Thoracic aorta (tissue), 2 donors: ENCODE measurements at regions not wholly inside any gene's neighbourhood (a gene's known extent, or its start where the extent isn't known, plus 50 kb on each side); places are given as distances from the start of the nearest gene placed in this dataset.

Experiments used
- ATAC-seq: fragments of 150-250 bp; one replicate; pipeline ENCODE4 v1.8.0; 2017; ENCODE audit warnings: low read depth; ENCODE audit not compliant: insufficient number of reproducible peaks, low FRiP score
- DNase-seq: peaks from one replicate; pipeline ENCODE4 v3.0.0-alpha.2; 2020; ENCODE audit warnings: low spot score
- H3K27ac ChIP-seq, 2 donors: fragments of 200-600 bp; sonication (generic); 1 replicate in 1 of 2; 2 replicates in 1 of 2; pipeline ENCODE4 v1.5.1; 2016; ENCODE audit warnings: mild to moderate bottlenecking in 2 of 2, moderate library complexity in 2 of 2
- H3K27me3 ChIP-seq: fragments of 200-600 bp; sonication (generic); replicated peaks from 2 replicates; pipeline ENCODE4 v1.6.0; 2016; ENCODE audit warnings: mild to moderate bottlenecking; ENCODE audit not compliant: insufficient read depth
- H3K36me3 ChIP-seq: fragments of 200-600 bp; sonication (generic); one replicate; pipeline ENCODE4 v1.5.1; 2016
- H3K4me1 ChIP-seq, 2 donors: fragments of 200-600 bp; sonication (generic); 1 replicate in 1 of 2; 2 replicates in 1 of 2; pipeline versions ENCODE4 v1.5.1 to v1.6.0; 2016; ENCODE audit warnings: low read depth in 2 of 2, mild to moderate bottlenecking in 1 of 2; ENCODE audit not compliant: control insufficient read depth in 1 of 2
- H3K4me3 ChIP-seq: fragments of 200-600 bp; sonication (generic); 2 replicates; pipeline ENCODE4 v1.5.1; 2016; ENCODE audit warnings: mild to moderate bottlenecking
- H3K9me3 ChIP-seq: fragments of 200-600 bp; sonication (generic); 2 replicates; pipeline ENCODE4 v1.5.1; 2016
- CTCF ChIP-seq: fragments of 200-600 bp; sonication (generic); IDR thresholded peaks from one replicate; pipeline ENCODE4 v1.5.1; 2019; ENCODE audit warnings: antibody characterized with exemption

GRCh38 chr5:92409134-92409533 is 1026.0 kb upstream of the ARRDC3 start:
- ATAC-seq (no peak), DNase-seq (no peak)
- no peak for TF ChIP-seq CTCF
- Histone ChIP-seq H3K4me1 (no peaks in the 10 kb centered on the region), H3K36me3 (no peaks in the 10 kb centered on the region), H3K27ac (no peak overlapping the region), H3K4me3 (no peak overlapping the region), H3K27me3 (no peaks in the 10 kb centered on the region), H3K9me3 (no peaks in the 10 kb centered on the region)

- Histone ChIP-seq H3K27ac (no peak overlapping the region), H3K9me3 (no peaks in the 10 kb centered on the region), H3K27me3 (no peaks in the 10 kb centered on the region), H3K36me3 (no peaks in the 10 kb centered on the region), H3K4me1 (no peaks in the 10 kb centered on the region), H3K4me3 (no peak overlapping the region)
- ATAC-seq (no peak), DNase-seq (no peak)
- no peak for TF ChIP-seq CTCF
These were observed 1020.0 kb upstream of the ARRDC3 start for GRCh38 chr5:92402956-92403702.

GRCh38 chr5:92402045-92402444 is 1018.9 kb upstream of the ARRDC3 start:
- no peaks in the 10 kb centered on the region for H3K4me1 ChIP-seq
- no peak for TF ChIP-seq CTCF
- ATAC-seq (no peak), DNase-seq (no peak)
- H3K4me3 ChIP-seq = no peak overlapping the region
- no peaks in the 10 kb centered on the region for H3K36me3 ChIP-seq
- H3K27me3 ChIP-seq = no peaks in the 10 kb centered on the region
- H3K27ac ChIP-seq = no peak overlapping the region
- no peaks in the 10 kb centered on the region for H3K9me3 ChIP-seq

- no peak overlapping the region for H3K27ac ChIP-seq
- no peak for ATAC-seq
- no peaks in the 10 kb centered on the region for H3K27me3 ChIP-seq
- no peak overlapping the region for H3K4me3 ChIP-seq
- H3K9me3 ChIP-seq = no peaks in the 10 kb centered on the region
- no peak for TF ChIP-seq CTCF
- no peaks in the 10 kb centered on the region for H3K4me1 ChIP-seq
- H3K36me3 ChIP-seq = no peaks in the 10 kb centered on the region
- DNase-seq = no peak
These were observed 1018.4 kb upstream of the ARRDC3 start for GRCh38 chr5:92401492-92401891.

GRCh38 chr5:92394936-92395335 is 1011.8 kb upstream of the ARRDC3 start:
- H3K36me3 ChIP-seq = no peaks in the 10 kb centered on the region
- no peaks in the 10 kb centered on the region for H3K4me1 ChIP-seq
- no peak for TF ChIP-seq CTCF
- ATAC-seq (no peak), DNase-seq (no peak)
- H3K27ac ChIP-seq = no peak overlapping the region
- no peaks in the 10 kb centered on the region for H3K27me3 ChIP-seq
- H3K4me3 ChIP-seq = no peak overlapping the region
- H3K9me3 ChIP-seq = no peaks in the 10 kb centered on the region
